GM12872 (cell line): ENCODE measurements at regions not wholly inside any gene's neighbourhood (a gene's known extent, or its start where the extent isn't known, plus 50 kb on each side); places are given as distances from the start of the nearest gene placed in this dataset.
A peak's percentile ranks its signal among the peaks of the same experiment; 100 is the strongest.

Experiments
- TF ChIP-seq, protein P1 (sequence below): IDR thresholded peaks from 3 replicates; pipeline ENCODE4 v1.5.1; 2011; ENCODE audit warnings: low read depth, mild to moderate bottlenecking, low read length, moderate library complexity; ENCODE audit not compliant: insufficient read depth

- TF ChIP-seq, protein P1, sequence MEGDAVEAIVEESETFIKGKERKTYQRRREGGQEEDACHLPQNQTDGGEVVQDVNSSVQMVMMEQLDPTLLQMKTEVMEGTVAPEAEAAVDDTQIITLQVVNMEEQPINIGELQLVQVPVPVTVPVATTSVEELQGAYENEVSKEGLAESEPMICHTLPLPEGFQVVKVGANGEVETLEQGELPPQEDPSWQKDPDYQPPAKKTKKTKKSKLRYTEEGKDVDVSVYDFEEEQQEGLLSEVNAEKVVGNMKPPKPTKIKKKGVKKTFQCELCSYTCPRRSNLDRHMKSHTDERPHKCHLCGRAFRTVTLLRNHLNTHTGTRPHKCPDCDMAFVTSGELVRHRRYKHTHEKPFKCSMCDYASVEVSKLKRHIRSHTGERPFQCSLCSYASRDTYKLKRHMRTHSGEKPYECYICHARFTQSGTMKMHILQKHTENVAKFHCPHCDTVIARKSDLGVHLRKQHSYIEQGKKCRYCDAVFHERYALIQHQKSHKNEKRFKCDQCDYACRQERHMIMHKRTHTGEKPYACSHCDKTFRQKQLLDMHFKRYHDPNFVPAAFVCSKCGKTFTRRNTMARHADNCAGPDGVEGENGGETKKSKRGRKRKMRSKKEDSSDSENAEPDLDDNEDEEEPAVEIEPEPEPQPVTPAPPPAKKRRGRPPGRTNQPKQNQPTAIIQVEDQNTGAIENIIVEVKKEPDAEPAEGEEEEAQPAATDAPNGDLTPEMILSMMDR: no peak
Measured at GRCh38 chr1:221961532-221962292, 219.8 kb upstream of the DUSP10 start.

DNA sequence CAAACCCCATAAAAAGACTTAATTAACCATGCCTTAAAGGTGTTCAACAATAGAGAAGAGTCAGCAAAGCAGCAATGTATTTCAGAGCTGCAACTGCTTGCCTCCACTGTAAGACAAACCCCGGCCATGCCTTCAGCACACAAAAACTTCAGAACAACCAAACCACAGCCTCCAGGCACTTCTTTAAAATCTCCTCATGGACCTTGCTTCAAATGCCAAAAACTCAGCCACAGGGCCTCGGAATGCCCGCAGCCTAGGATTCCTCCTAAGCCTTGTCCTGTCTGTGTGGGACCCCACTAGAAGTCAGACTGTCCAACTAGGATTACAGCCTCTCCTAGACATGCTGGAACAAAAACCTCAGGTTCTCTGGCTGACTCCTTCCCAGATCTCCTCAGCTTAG lies 208.1 kb upstream of the DUSP10 start:
- TF ChIP-seq, protein P1: no peak

DNA sequence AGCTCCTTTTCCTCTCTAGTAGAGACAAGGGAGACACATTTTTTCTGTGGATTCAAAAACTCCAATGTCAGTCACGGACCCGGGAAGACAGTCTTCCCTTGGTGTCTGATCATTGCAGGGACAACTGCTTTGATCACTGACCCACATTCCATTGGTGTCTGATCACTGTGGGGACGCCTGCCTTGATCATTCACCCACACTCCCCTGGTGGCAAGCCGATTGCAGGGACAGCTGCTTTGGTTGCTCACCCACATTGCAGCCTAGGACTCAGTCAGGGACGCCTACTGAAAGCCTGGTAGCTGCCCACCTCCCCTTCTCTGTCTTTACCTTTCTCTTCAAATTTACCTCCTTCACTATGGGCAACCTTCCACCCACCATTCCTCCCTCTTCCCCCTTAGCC lies 206.6 kb upstream of the DUSP10 start:
- TF ChIP-seq, protein P1: no peak

DNA sequence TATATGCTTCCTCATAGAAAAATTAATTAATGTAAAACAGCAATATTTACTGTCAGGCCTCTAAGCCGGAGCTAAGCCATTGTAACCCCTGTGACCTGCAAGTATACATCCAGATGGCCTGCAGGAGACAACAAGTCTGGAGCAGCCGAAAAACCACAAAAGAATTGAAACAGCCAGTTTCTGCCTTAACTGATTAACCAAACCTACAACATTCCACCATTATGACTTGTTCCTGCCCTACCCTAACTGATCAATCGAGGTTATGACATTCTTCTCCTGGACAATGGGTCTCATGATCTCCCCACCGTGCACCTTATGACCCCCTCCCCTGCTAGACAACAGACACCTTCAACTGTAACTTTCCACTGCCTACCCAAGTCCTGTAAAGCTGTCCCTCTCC lies 205.8 kb upstream of the DUSP10 start:
- TF ChIP-seq, protein P1: no peak

DNA sequence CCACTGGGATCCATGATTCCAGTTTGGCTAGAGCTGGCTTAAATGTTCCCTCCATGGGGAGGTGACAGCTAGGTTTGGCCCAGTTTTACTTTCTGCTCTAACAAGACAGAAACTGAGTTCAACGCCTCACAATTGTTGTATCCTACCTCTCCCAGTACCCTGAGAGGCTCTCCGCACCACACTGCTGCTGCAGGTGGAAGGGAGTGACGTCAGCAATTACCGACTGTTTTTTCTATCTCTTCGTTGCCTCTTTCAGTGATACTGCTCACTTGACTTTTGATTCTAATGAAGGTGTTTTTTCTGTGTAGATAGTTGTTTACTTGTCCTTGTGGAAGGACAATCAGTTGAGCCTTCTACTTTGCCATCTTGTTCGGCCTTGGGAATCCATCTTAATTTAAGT lies 204.9 kb upstream of the DUSP10 start:
- TF ChIP-seq, protein P1: no peak

DNA sequence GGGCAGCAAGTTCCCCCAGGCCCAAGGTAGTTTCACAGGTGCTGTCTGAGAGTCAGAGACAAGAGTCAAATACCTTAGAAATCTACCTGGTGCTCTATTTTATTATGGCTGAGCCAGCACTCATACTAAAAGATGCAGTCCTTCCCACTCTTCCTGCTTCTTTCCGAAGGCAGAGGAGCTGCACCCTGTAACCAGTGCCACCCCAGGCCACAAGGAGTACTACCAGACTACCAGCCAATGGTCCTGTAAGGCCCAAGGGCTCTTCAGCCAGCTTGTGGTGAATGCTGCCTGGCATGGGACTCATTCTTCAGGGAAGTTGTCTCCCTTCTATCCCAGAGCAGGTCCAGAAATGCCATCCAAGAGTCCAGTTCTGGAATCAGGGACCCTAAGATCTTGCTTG lies 203.8 kb upstream of the DUSP10 start:
- TF ChIP-seq, protein P1: 0 out of 3 replicates have a peak, but pooled peaks have one; percentile 9

DNA sequence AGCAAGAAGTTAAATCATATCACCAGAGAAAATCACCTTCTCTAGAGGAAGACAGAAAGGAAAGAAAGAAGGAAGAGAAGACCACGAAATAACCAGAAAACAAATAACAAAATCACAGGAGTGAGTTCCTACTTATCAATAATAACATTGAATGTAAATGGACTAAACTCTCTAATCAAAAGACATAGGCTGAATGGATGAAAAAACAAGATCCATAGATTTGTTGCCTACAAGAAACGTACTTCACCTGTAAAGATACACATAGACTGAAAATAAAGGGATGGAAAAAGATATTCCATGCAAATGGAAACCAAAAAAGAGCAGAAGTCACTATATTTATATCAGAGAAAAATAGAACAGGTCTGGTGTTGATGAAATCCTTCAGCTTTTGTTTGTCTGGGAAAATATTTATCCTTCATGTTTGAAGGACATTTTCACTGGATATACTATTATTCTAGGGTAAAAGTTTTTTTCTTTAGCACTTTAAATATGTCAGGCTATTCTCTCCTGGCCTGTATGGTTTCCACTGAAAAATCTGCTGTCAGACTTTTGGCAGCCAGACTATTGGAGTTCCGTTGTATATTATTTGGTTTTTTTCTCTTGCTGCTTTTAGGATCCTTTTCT lies 202.5 kb upstream of the DUSP10 start:
- TF ChIP-seq, protein P1: no peak
